DMS53 (cell line): ENCODE measurements at regions not wholly inside any gene's neighbourhood (a gene's known extent, or its start where the extent isn't known, plus 50 kb on each side); places are given as distances from the start of the nearest gene placed in this dataset.
"Not testable (repeated sequence)": the region's sequence is repeated elsewhere in the genome, so short reads cannot be mapped to it uniquely, and the experiment has no call there.

Experiments used
- DNase-seq: peaks from one replicate; lab custom pipeline; 2025; lab: John Stamatoyannopoulos, UW

- no peak for DNase-seq
Observed at GRCh38 chr12:75646329-75647210, 135.2 kb upstream of the KRR1 start.

GRCh38 chr12:75644472-75645072, 133.2 kb upstream of the KRR1 start:
- DNase-seq = no peak

- DNase-seq = not testable (repeated sequence)
Observed at GRCh38 chr12:75643119-75643518, 131.7 kb upstream of the KRR1 start.

- DNase-seq = no peak
Observed at GRCh38 chr12:75642226-75642625, 130.8 kb upstream of the KRR1 start.

- DNase-seq = no peak
Observed at GRCh38 chr12:75641031-75641780, 129.8 kb upstream of the KRR1 start.

GRCh38 chr12:75638792-75639191, 127.4 kb upstream of the KRR1 start:
- DNase-seq = no peak

- no peak for DNase-seq
Observed at GRCh38 chr12:75636607-75637006, 125.2 kb upstream of the KRR1 start.

- peak; percentile 76 for DNase-seq
Observed at GRCh38 chr12:75635606-75636444, 124.4 kb upstream of the KRR1 start.

GRCh38 chr12:75634244-75635222, 123.1 kb upstream of the KRR1 start:
- DNase-seq = peak; percentile 44

- no peak for DNase-seq
Observed at GRCh38 chr12:75633789-75634188, 122.4 kb upstream of the KRR1 start.

- peak; percentile 70 for DNase-seq
Observed at GRCh38 chr12:75632442-75632841, 121.0 kb upstream of the KRR1 start.

GRCh38 chr12:75631831-75632230, 120.4 kb upstream of the KRR1 start:
- no peak for DNase-seq

GRCh38 chr12:75630091-75630490, 118.7 kb upstream of the KRR1 start:
- no peak for DNase-seq

GRCh38 chr12:75628916-75629315, 117.5 kb upstream of the KRR1 start:
- peak; percentile 32 for DNase-seq

- DNase-seq = no peak
Observed at GRCh38 chr12:75628511-75628910, 117.1 kb upstream of the KRR1 start.

GRCh38 chr12:75623631-75624154, 112.3 kb upstream of the KRR1 start:
- peak; percentile 57 for DNase-seq

- no peak for DNase-seq
Observed at GRCh38 chr12:75622492-75622891, 111.1 kb upstream of the KRR1 start.

- DNase-seq = not testable (repeated sequence)
Observed at GRCh38 chr12:75614396-75614795, 103.0 kb upstream of the KRR1 start.

GRCh38 chr12:75613981-75614380, 102.6 kb upstream of the KRR1 start:
- no peak for DNase-seq

- DNase-seq = peak; percentile 32
Observed at GRCh38 chr12:75611041-75611440, 99.6 kb upstream of the KRR1 start.
